DMS153 treated with DMSO at 0.1 percent for 48 hours (cell line): ENCODE measurements at regions not wholly inside any gene's neighbourhood (a gene's known extent, or its start where the extent isn't known, plus 50 kb on each side); places are given as distances from the start of the nearest gene placed in this dataset.

Experiments
- DNase-seq: peaks from one replicate; lab custom pipeline; 2025; ENCODE audit not compliant: unreplicated experiment; lab: John Stamatoyannopoulos, UW

GRCh38 chr2:39534095-39534711 lies 97.1 kb upstream of the MAP4K3 start:
- no peak for DNase-seq

GRCh38 chr2:39535636-39536185 lies 98.6 kb upstream of the MAP4K3 start:
- DNase-seq, result no peak

GRCh38 chr2:39537150-39537549 lies 100.1 kb upstream of the MAP4K3 start:
- no peak for DNase-seq

- no peak for DNase-seq
Observed at GRCh38 chr2:39538718-39539117, 101.6 kb upstream of the MAP4K3 start.

- DNase-seq, result no peak
Observed at GRCh38 chr2:39540414-39540813, 103.3 kb upstream of the MAP4K3 start.

- DNase-seq, result no peak
Observed at GRCh38 chr2:39541011-39541930, 104.2 kb upstream of the MAP4K3 start.

- no peak for DNase-seq
Observed at GRCh38 chr2:39542523-39542922, 105.4 kb upstream of the MAP4K3 start.

GRCh38 chr2:39545957-39546356 lies 108.9 kb upstream of the MAP4K3 start:
- no peak for DNase-seq

- no peak for DNase-seq
Observed at GRCh38 chr2:39546409-39546808, 109.3 kb upstream of the MAP4K3 start.

- no peak for DNase-seq
Observed at GRCh38 chr2:39546937-39547336, 109.9 kb upstream of the MAP4K3 start.

GRCh38 chr2:39547811-39548719 lies 111.0 kb upstream of the MAP4K3 start:
- no peak for DNase-seq

GRCh38 chr2:39549000-39549399 lies 111.9 kb upstream of the MAP4K3 start:
- no peak for DNase-seq

GRCh38 chr2:39549718-39550464 lies 112.8 kb upstream of the MAP4K3 start:
- DNase-seq, result no peak

- no peak for DNase-seq
Observed at GRCh38 chr2:39550701-39551285, 113.7 kb upstream of the MAP4K3 start.

- DNase-seq, result no peak
Observed at GRCh38 chr2:39558906-39559305, 106.8 kb upstream of the TMEM178A start.

GRCh38 chr2:39563572-39563971 lies 102.1 kb upstream of the TMEM178A start:
- no peak for DNase-seq

- DNase-seq, result no peak
Observed at GRCh38 chr2:39567507-39567906, 98.2 kb upstream of the TMEM178A start.

GRCh38 chr2:39568116-39568515 lies 97.6 kb upstream of the TMEM178A start:
- DNase-seq, result no peak

- no peak for DNase-seq
Observed at GRCh38 chr2:39568561-39569006, 97.1 kb upstream of the TMEM178A start.

GRCh38 chr2:39570130-39570555 lies 95.6 kb upstream of the TMEM178A start:
- DNase-seq, result no peak
